Cardiac muscle cell (in vitro differentiated cells and primary cell): ENCODE measurements at regions not wholly inside any gene's neighbourhood (a gene's known extent, or its start where the extent isn't known, plus 50 kb on each side); places are given as distances from the start of the nearest gene placed in this dataset.

Source experiments
- DNase-seq, 2 donors: peaks; one replicate each; pipeline versions ENCODE4 v3.0.0 to v3.0.0-alpha.2; 2010 to 2017; ENCODE audit warnings: low read depth in 1 of 2, low spot score in 1 of 2
- H3K27ac ChIP-seq: fragments of 200-600 bp; sonication (generic); 2 replicates; pipeline ENCODE4 v1.5.1; 2016
- H3K27me3 ChIP-seq: fragments of 200-600 bp; sonication (generic); 2 replicates; pipeline ENCODE4 v1.6.0; 2016; ENCODE audit warnings: control low read depth
- H3K36me3 ChIP-seq: fragments of 200-600 bp; sonication (generic); 2 replicates; pipeline ENCODE4 v1.5.1; 2016; ENCODE audit warnings: control low read depth
- H3K4me1 ChIP-seq: fragments of 200-600 bp; sonication (generic); 2 replicates; pipeline ENCODE4 v1.8.1; 2017; ENCODE audit warnings: low read depth, mild to moderate bottlenecking, mixed run types
- H3K4me3 ChIP-seq: fragments of 200-600 bp; sonication (generic); 2 replicates; pipeline ENCODE4 v1.5.1; 2016; ENCODE audit warnings: mild to moderate bottlenecking
- H3K9me3 ChIP-seq: fragments of 200-600 bp; sonication (generic); 2 replicates; pipeline ENCODE4 v1.5.1; 2017; ENCODE audit warnings: low read depth, mild to moderate bottlenecking, control low read depth
- TF ChIP-seq, protein P1 (sequence below): IDR thresholded peaks from 2 replicates; pipeline ENCODE4 v1.5.1; 2012; ENCODE audit warnings: low read depth, mild to moderate bottlenecking, low read length

DNA sequence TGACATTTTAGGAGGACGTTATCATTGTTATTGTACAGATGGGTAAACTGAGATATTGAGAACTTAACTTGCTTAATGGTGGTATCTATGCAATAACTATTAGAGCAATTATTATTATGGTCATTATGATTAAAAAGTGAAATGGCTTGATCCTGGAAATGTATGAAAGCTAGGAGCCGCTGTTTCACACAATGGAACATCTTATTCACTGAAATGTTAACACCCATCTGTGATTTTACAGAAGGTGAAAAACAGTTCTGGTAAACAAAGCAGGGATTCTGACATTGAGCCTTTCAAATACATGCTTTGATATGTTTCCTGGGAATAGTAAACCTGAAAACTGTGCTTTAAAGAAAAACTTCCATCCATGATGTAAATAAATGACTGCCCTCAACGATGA, 261.4 kb downstream of the BTG1 start:
- Histone ChIP-seq H3K9me3 (no peaks in the 10 kb centered on the region), H3K27ac (no peak overlapping the region), H3K36me3 (no peaks in the 10 kb centered on the region), H3K4me1 (peaks cover 26% of the 10 kb centered on the region), H3K4me3 (no peak overlapping the region), H3K27me3 (no peaks in the 10 kb centered on the region)
- no peak for DNase-seq
- TF ChIP-seq, protein P1, sequence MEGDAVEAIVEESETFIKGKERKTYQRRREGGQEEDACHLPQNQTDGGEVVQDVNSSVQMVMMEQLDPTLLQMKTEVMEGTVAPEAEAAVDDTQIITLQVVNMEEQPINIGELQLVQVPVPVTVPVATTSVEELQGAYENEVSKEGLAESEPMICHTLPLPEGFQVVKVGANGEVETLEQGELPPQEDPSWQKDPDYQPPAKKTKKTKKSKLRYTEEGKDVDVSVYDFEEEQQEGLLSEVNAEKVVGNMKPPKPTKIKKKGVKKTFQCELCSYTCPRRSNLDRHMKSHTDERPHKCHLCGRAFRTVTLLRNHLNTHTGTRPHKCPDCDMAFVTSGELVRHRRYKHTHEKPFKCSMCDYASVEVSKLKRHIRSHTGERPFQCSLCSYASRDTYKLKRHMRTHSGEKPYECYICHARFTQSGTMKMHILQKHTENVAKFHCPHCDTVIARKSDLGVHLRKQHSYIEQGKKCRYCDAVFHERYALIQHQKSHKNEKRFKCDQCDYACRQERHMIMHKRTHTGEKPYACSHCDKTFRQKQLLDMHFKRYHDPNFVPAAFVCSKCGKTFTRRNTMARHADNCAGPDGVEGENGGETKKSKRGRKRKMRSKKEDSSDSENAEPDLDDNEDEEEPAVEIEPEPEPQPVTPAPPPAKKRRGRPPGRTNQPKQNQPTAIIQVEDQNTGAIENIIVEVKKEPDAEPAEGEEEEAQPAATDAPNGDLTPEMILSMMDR, result no peak

DNA sequence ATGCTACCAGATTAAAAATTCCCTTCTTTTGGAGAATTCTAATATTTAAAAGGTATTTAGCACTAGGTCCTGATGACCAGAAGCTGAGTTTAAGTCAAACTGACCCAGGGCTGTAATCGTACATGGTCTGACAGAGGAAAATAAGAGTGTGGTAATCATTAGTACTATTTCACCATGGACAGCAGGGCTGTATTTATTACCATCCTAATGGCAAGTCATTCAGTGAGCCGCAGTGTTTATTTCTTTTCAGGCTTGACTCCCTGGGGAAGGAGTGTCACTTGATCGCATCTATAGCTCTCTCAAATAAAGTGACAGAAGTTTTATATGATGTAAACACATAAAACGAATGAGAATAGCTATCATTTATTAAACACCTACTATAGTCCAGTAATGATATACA, 261.8 kb downstream of the BTG1 start:
- TF ChIP-seq, protein P1, result no peak
- DNase-seq, result no peak
- Histone ChIP-seq H3K4me3 (no peak overlapping the region), H3K9me3 (no peaks in the 10 kb centered on the region), H3K36me3 (no peaks in the 10 kb centered on the region), H3K27ac (no peak overlapping the region), H3K4me1 (peaks cover 24% of the 10 kb centered on the region), H3K27me3 (no peaks in the 10 kb centered on the region)

GRCh38 chr12:91882910-91883309, 262.7 kb downstream of the BTG1 start:
- TF ChIP-seq, protein P1, result no peak
- no peak for DNase-seq

GRCh38 chr12:91880528-91880927, 265.1 kb downstream of the BTG1 start:
- DNase-seq, result no peak
- Histone ChIP-seq H3K9me3 (no peaks in the 10 kb centered on the region), H3K4me3 (no peak overlapping the region), H3K27me3 (no peaks in the 10 kb centered on the region), H3K36me3 (no peaks in the 10 kb centered on the region), H3K4me1 (no peaks in the 10 kb centered on the region), H3K27ac (no peak overlapping the region)
- TF ChIP-seq, protein P1, result no peak

More at GRCh38 chr12:91882910-91883309, 262.7 kb downstream of the BTG1 start:
- no peak overlapping the region for H3K4me3 ChIP-seq
- H3K27ac ChIP-seq, result no peak overlapping the region
- no peaks in the 10 kb centered on the region for H3K9me3 ChIP-seq
- H3K4me1 ChIP-seq, result peaks cover 15% of the 10 kb centered on the region
- no peaks in the 10 kb centered on the region for H3K36me3 ChIP-seq
- H3K27me3 ChIP-seq, result no peaks in the 10 kb centered on the region

GRCh38 chr12:91877456-91878235, 268.0 kb downstream of the BTG1 start:
- no peak overlapping the region for H3K27ac ChIP-seq
- no peaks in the 10 kb centered on the region for H3K4me1 ChIP-seq
- H3K36me3 ChIP-seq, result no peaks in the 10 kb centered on the region
- TF ChIP-seq, protein P1, result no peak
- H3K27me3 ChIP-seq, result no peaks in the 10 kb centered on the region
- DNase-seq, result no peak
- no peak overlapping the region for H3K4me3 ChIP-seq
- H3K9me3 ChIP-seq, result no peaks in the 10 kb centered on the region
